HEK293 (cell line): ENCODE measurements at regions not wholly inside any gene's neighbourhood (a gene's known extent, or its start where the extent isn't known, plus 50 kb on each side); places are given as distances from the start of the nearest gene placed in this dataset.

ENCODE experiments used
- CTCF ChIA-PET: fragments of 350-600 bp; formaldehyde crosslinking; extraction: SDS; loops from one replicate; lab custom pipeline; 2021; ENCODE audit warnings: antibody characterized with exemption; lab: Yijun Ruan, JAX
- POLR2A ChIA-PET: fragments of 300-600 bp; formaldehyde crosslinking; extraction: SDS; loops from one replicate; lab custom pipeline; 2020; ENCODE audit warnings: antibody characterized with exemption, inconsistent platforms; lab: Yijun Ruan, JAX
- H3K27ac ChIP-seq: fragments of 200-500 bp; sonication (Bioruptor generic); 2 replicates; pipeline ENCODE4 v1.5.1; 2014; ENCODE audit warnings: low read depth, low read length, control low read depth, inconsistent platforms; ENCODE audit errors: extremely low read depth
- H3K36me3 ChIP-seq, 2 experiments: fragments of 200-500 bp in 1 of 2; sonication (Bioruptor generic) in 1 of 2; 1 replicate in 1 of 2; 2 replicates in 1 of 2; pipeline ENCODE4 v1.5.1; 2014 to 2017; ENCODE audit warnings: inconsistent platforms in 2 of 2, low read length in 2 of 2; ENCODE audit not compliant: control insufficient read depth in 2 of 2, insufficient read depth in 1 of 2
- H3K4me1 ChIP-seq: fragments of 200-500 bp; sonication (Bioruptor generic); 2 replicates; pipeline ENCODE4 v1.5.1; 2014; ENCODE audit warnings: mild to moderate bottlenecking, low read length, inconsistent platforms; ENCODE audit not compliant: control insufficient read depth, insufficient read depth
- H3K4me3 ChIP-seq: 2 replicates; pipeline ENCODE4 v1.5.1; 2011; ENCODE audit warnings: low read depth, mild to moderate bottlenecking, control low read depth, low read length, moderate library complexity
- H3K9me3 ChIP-seq: fragments of 200-500 bp; sonication (Bioruptor generic); 2 replicates; pipeline ENCODE4 v1.5.1; 2014; ENCODE audit warnings: low read depth, low read length, inconsistent platforms; ENCODE audit not compliant: control insufficient read depth, insufficient read depth
- IKZF3 ChIP-seq: fragments of 450-650 bp; IDR thresholded peaks from 2 replicates; pipeline ENCODE4 v1.5.0; 2018; ENCODE audit warnings: missing biosample characterization, mild to moderate bottlenecking, missing genetic modification characterization, moderate library complexity
- KLF7 ChIP-seq: fragments of 450-650 bp; formaldehyde crosslinking; IDR thresholded peaks from 2 replicates; pipeline ENCODE4 v1.5.1; 2016; ENCODE audit warnings: missing biosample characterization, missing genetic modification characterization, borderline replicate concordance
- PRDM1 ChIP-seq: fragments of 450-650 bp; formaldehyde crosslinking; IDR thresholded peaks from 2 replicates; pipeline ENCODE4; 2016; ENCODE audit warnings: missing biosample characterization, missing genetic modification characterization
- SP7 ChIP-seq: fragments of 450-650 bp; formaldehyde crosslinking; IDR thresholded peaks from 2 replicates; pipeline ENCODE4 v1.5.1; 2016; ENCODE audit warnings: missing biosample characterization, missing genetic modification characterization
- TCF7L2 ChIP-seq: IDR thresholded peaks from 2 replicates; pipeline ENCODE4 v1.6.1; 2011; ENCODE audit warnings: low read depth, mild to moderate bottlenecking, inconsistent platforms, low read length, moderate library complexity, borderline replicate concordance
- ZNF10 ChIP-seq: fragments of 450-650 bp; formaldehyde crosslinking; IDR thresholded peaks from 2 replicates; pipeline ENCODE4 v1.5.1; 2017; ENCODE audit warnings: missing biosample characterization, missing genetic modification characterization
- ZNF2 ChIP-seq: fragments of 450-650 bp; formaldehyde crosslinking; IDR thresholded peaks from 2 replicates; pipeline ENCODE4 v1.5.1; 2016; ENCODE audit warnings: missing biosample characterization, missing genetic modification characterization
- ZNF223 ChIP-seq: fragments of 450-650 bp; formaldehyde crosslinking; IDR thresholded peaks from 2 replicates; pipeline ENCODE4 v1.5.1; 2016; ENCODE audit warnings: missing biosample characterization, missing genetic modification characterization
- ZNF24 ChIP-seq: fragments of 450-650 bp; formaldehyde crosslinking; IDR thresholded peaks from 2 replicates; pipeline ENCODE4 v1.5.1; 2016; ENCODE audit warnings: missing biosample characterization, missing genetic modification characterization
- ZNF324 ChIP-seq: fragments of 450-650 bp; formaldehyde crosslinking; IDR thresholded peaks from 2 replicates; pipeline ENCODE4 v1.5.1; 2016; ENCODE audit warnings: missing biosample characterization, missing genetic modification characterization
- ZNF341 ChIP-seq: fragments of 450-650 bp; formaldehyde crosslinking; IDR thresholded peaks from 2 replicates; pipeline ENCODE4; 2016; ENCODE audit warnings: low read depth, missing biosample characterization, missing genetic modification characterization
- ZNF350 ChIP-seq: fragments of 450-650 bp; formaldehyde crosslinking; IDR thresholded peaks from 2 replicates; pipeline ENCODE4 v1.5.0; 2017; ENCODE audit warnings: missing biosample characterization, mild to moderate bottlenecking, missing genetic modification characterization
- ZNF416 ChIP-seq: fragments of 450-650 bp; formaldehyde crosslinking; IDR thresholded peaks from 2 replicates; pipeline ENCODE4 v1.5.1; 2016; ENCODE audit warnings: missing biosample characterization, missing genetic modification characterization
- ZNF510 ChIP-seq: fragments of 450-650 bp; formaldehyde crosslinking; IDR thresholded peaks from 2 replicates; pipeline ENCODE4 v1.5.1; 2018; ENCODE audit warnings: mild to moderate bottlenecking, missing genetic modification characterization, missing biosample characterization; ENCODE audit not compliant: insufficient replicate concordance
- ZNF544 ChIP-seq: fragments of 450-650 bp; formaldehyde crosslinking; IDR thresholded peaks from 2 replicates; pipeline ENCODE4 v1.5.0; 2017; ENCODE audit warnings: missing biosample characterization, missing genetic modification characterization
- ZNF571 ChIP-seq: fragments of 450-650 bp; formaldehyde crosslinking; IDR thresholded peaks from 2 replicates; pipeline ENCODE4 v1.5.0; 2017; ENCODE audit warnings: missing biosample characterization, missing genetic modification characterization
- ZNF600 ChIP-seq: fragments of 450-650 bp; formaldehyde crosslinking; IDR thresholded peaks from 2 replicates; pipeline ENCODE4 v1.5.1; 2016; ENCODE audit warnings: missing biosample characterization, missing genetic modification characterization
- ZNF626 ChIP-seq: fragments of 450-650 bp; sonication (Bioruptor Pico); formaldehyde crosslinking; IDR thresholded peaks from 2 replicates; pipeline ENCODE4 v1.5.1; 2018; ENCODE audit warnings: missing biosample characterization, missing genetic modification characterization, inconsistent platforms
- ZNF629 ChIP-seq: fragments of 450-650 bp; formaldehyde crosslinking; IDR thresholded peaks from 2 replicates; pipeline ENCODE4 v1.5.1; 2017; ENCODE audit warnings: missing biosample characterization, missing genetic modification characterization
- ZNF776 ChIP-seq: fragments of 450-650 bp; formaldehyde crosslinking; IDR thresholded peaks from 2 replicates; pipeline ENCODE4 v1.5.0; 2017; ENCODE audit warnings: missing biosample characterization, missing genetic modification characterization, borderline replicate concordance
- ZNF830 ChIP-seq: fragments of 450-650 bp; IDR thresholded peaks from 2 replicates; pipeline ENCODE4 v1.5.0; 2018; ENCODE audit warnings: missing biosample characterization, missing genetic modification characterization, low read depth, mild to moderate bottlenecking, moderate library complexity
- ZNF837 ChIP-seq: fragments of 450-650 bp; formaldehyde crosslinking; IDR thresholded peaks from 2 replicates; pipeline ENCODE4 v1.5.1; 2016; ENCODE audit warnings: missing biosample characterization, missing genetic modification characterization
- TF ChIP-seq, protein P1 (sequence below): fragments of 450-650 bp; formaldehyde crosslinking; IDR thresholded peaks from 2 replicates; pipeline ENCODE4 v1.5.1; 2016; ENCODE audit warnings: missing biosample characterization, missing genetic modification characterization
- TF ChIP-seq, protein P2 (sequence below): fragments of 450-650 bp; formaldehyde crosslinking; IDR thresholded peaks from 2 replicates; pipeline ENCODE4 v1.5.1; 2016; ENCODE audit warnings: missing biosample characterization, missing genetic modification characterization
- TF ChIP-seq, protein P3 (sequence below): fragments of 450-650 bp; formaldehyde crosslinking; IDR thresholded peaks from 2 replicates; pipeline ENCODE4 v1.5.1; 2016; ENCODE audit warnings: missing biosample characterization, missing genetic modification characterization

DNA sequence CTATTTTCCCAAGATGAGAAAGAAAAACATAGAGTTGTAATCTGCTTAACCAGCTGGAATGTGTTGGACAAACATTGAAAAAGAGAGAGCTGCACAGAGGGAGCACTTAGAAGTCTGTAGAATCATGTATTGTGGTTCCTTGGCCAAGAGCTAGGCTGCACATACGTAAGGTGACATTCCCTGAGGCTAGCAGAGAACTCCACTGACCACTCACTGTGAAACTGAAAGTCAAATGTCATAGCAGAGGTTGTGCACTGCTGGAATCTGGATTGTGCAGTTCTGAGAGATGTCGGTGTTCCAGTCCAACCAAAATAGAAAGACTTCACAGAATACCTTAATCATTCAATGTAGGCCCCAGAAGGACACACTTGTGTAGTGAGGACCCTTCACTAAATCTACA, 772.8 kb upstream of the RAG2 start (continued):
- TF ChIP-seq TCF7L2 (no peak), KLF7 (tag by site-specific recombination) (no peak)

DNA sequence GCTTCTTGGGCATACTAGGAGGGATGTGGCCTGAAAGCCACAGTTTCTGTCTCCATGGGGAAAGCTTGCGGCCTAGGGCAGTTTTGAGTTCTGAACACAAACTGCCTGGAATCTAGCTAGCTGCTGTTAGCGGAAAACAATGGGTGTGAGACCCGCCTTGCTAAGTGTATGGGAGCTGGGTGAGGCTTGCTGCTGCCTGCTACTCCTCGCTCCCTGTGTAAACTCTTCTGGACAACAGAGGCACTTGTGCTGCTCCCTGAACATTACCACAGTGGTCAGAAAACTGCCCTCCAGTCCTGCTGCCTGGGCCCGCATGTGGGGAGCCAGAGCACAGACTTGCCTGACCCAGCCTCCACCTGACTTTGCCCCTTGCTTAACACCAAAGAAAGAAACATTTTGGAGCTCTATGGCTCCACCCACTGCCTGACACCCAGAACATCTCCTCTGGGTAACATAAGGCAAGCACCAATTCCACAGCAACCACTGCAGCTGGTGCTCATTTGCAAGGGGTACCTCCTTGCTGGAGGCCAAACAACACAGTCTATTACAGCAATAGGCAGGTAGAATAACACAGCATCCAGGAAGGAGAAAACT, 766.3 kb upstream of the RAG2 start:
- H3K4me1 ChIP-seq, result no peaks in the 10 kb centered on the region
- CTCF ChIA-PET, result no interaction called here
- TF ChIP-seq ZNF24 (tag by site-specific recombination) (no peak), ZNF629 (no peak), ZNF416 (no peak), SP7 (tag by site-specific recombination) (no peak), ZNF626 (tag by site-specific recombination) (no peak), ZNF510 (no peak), ZNF830 (tag by site-specific recombination) (no peak)
- TF ChIP-seq, protein P1, sequence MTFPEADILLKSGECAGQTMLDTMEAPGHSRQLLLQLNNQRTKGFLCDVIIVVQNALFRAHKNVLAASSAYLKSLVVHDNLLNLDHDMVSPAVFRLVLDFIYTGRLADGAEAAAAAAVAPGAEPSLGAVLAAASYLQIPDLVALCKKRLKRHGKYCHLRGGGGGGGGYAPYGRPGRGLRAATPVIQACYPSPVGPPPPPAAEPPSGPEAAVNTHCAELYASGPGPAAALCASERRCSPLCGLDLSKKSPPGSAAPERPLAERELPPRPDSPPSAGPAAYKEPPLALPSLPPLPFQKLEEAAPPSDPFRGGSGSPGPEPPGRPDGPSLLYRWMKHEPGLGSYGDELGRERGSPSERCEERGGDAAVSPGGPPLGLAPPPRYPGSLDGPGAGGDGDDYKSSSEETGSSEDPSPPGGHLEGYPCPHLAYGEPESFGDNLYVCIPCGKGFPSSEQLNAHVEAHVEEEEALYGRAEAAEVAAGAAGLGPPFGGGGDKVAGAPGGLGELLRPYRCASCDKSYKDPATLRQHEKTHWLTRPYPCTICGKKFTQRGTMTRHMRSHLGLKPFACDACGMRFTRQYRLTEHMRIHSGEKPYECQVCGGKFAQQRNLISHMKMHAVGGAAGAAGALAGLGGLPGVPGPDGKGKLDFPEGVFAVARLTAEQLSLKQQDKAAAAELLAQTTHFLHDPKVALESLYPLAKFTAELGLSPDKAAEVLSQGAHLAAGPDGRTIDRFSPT (tag by site-specific recombination), result no peak
- TF ChIP-seq, protein P2, sequence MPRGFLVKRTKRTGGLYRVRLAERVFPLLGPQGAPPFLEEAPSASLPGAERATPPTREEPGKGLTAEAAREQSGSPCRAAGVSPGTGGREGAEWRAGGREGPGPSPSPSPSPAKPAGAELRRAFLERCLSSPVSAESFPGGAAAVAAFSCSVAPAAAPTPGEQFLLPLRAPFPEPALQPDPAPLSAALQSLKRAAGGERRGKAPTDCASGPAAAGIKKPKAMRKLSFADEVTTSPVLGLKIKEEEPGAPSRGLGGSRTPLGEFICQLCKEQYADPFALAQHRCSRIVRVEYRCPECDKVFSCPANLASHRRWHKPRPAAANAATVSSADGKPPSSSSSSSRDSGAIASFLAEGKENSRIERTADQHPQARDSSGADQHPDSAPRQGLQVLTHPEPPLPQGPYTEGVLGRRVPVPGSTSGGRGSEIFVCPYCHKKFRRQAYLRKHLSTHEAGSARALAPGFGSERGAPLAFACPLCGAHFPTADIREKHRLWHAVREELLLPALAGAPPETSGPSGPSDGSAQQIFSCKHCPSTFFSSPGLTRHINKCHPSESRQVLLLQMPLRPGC (tag by site-specific recombination), result no peak
- TF ChIP-seq, all 188 proteins: peak for 0
- Histone ChIP-seq H3K36me3 (no peaks in the 10 kb centered on the region), H3K9me3 (no peaks in the 10 kb centered on the region), H3K27ac (no peak overlapping the region), H3K4me3 (no peak overlapping the region)
- POLR2A ChIA-PET, result no interaction called here

DNA sequence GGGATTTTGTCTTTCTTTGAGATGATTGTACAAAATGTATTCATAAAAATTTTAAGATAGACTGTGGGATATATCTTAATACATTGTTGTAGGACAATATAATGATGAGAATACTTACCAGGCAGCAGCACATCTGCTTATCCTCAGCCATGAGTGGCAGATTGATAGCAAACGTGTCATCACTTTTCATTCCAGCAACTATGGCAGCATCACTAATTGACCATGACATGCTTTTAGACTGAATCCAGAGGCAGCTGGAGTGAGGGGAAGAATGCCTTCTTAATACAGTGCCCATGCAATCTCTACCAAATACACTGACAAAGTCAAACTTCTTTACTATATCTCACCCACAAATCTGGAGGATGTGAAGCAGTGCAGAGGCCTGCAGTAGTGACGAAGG, 755.2 kb upstream of the RAG2 start:
- Histone ChIP-seq H3K27ac (no peak overlapping the region), H3K36me3 (no peaks in the 10 kb centered on the region), H3K4me1 (no peaks in the 10 kb centered on the region), H3K9me3 (no peaks in the 10 kb centered on the region), H3K4me3 (no peak overlapping the region)
- no peak for TF ChIP-seq ZNF776 (tag by site-specific recombination)
- no peak for TF ChIP-seq ZNF600 (tag by site-specific recombination)
- TF ChIP-seq ZNF571 (tag by site-specific recombination), result no peak
- TF ChIP-seq, protein P3, sequence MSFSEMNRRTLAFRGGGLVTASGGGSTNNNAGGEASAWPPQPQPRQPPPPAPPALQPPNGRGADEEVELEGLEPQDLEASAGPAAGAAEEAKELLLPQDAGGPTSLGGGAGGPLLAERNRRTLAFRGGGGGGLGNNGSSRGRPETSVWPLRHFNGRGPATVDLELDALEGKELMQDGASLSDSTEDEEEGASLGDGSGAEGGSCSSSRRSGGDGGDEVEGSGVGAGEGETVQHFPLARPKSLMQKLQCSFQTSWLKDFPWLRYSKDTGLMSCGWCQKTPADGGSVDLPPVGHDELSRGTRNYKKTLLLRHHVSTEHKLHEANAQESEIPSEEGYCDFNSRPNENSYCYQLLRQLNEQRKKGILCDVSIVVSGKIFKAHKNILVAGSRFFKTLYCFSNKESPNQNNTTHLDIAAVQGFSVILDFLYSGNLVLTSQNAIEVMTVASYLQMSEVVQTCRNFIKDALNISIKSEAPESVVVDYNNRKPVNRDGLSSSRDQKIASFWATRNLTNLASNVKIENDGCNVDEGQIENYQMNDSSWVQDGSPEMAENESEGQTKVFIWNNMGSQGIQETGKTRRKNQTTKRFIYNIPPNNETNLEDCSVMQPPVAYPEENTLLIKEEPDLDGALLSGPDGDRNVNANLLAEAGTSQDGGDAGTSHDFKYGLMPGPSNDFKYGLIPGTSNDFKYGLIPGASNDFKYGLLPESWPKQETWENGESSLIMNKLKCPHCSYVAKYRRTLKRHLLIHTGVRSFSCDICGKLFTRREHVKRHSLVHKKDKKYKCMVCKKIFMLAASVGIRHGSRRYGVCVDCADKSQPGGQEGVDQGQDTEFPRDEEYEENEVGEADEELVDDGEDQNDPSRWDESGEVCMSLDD, result no peak
- no peak for TF ChIP-seq IKZF3 (tag by site-specific recombination)
- no peak for TF ChIP-seq ZNF544 (tag by site-specific recombination)
- no peak for TF ChIP-seq ZNF837 (tag by site-specific recombination)
- TF ChIP-seq KLF7 (tag by site-specific recombination), result no peak
- TF ChIP-seq ZNF350 (tag by site-specific recombination), result no peak
- no peak for TF ChIP-seq ZNF324 (tag by site-specific recombination)
- TF ChIP-seq ZNF341 (tag by site-specific recombination), result no peak
- TF ChIP-seq ZNF10, result no peak
- no peak for TF ChIP-seq PRDM1
- no peak for TF ChIP-seq ZNF2
- TF ChIP-seq ZNF223 (tag by site-specific recombination), result no peak
- POLR2A ChIA-PET, result no interaction called here
- CTCF ChIA-PET, result interaction anchor here (0.8 kb wide), 1 partner anchor 1543 kb away, joined by 6 read pairs; no protein-coding TSS in a partner anchor
